ENCODE measurements at regions not wholly inside any gene's neighbourhood (a gene's known extent, or its start where the extent isn't known, plus 50 kb on each side); places are given as distances from the start of the nearest gene placed in this dataset.

DNA sequence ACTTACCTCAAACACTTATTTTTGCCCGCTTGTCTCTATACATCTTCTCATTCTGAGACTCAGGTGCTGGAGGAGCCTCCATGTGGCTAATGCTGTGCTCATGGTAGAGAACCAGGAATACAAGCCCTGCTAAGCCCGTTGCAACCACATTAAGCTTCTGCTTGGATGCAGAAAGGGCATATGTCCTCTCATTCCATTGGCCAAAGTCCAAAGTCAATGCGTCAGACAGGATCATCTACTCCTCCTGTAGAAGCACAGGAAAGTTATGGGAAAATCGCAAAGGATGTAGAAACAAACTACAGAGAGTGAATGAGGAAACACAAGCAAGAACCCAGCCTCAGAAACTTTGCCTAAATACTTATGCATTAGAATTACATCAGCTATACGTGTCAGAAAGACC, 124.5 kb upstream of the AGA start:
- DNase-seq (ENCODE audit: extremely low read depth in 1 of 11, low read depth in 9 of 11, low spot score in 4 of 11) = no peak

DNA sequence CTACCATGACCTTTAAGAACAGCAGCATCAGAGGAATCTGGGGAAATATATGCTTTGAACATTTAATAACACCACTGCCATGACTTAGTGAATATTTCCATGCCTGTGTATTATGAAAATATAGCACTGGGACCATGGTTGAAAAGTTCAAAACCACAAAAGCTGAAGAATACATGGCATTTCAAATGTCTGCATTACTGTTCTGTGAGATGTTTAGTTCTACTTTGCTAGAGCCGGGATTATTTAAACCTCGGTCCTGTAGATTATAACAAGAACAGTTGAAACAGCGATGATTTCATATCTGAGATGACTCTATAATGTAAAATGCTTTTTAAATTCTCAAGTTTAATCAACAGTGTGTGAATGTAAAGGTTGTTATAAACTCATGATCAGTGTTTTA, 126.7 kb upstream of the AGA start:
- no peak for DNase-seq (ENCODE audit: extremely low read depth in 1 of 11, low read depth in 9 of 11, low spot score in 4 of 11)

DNA sequence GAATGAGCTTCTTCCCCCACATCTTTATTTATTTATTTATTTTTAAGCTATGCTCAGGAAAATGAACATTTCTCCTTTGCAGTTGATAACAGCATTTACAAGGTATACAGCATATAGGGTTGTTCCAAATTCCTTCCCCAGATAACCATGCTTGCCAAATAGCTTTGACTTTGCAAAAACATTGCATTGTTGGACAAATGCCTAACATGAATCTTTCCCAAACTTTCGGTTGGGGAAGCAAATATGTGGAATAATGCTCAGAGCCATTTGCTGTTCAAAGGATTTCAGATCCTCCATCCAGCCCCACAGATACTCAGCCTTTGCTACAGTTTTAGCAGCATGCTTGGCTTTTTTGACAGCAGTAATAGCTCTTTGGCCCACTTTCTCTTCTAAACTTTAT, 127.2 kb upstream of the AGA start:
- DNase-seq (ENCODE audit: extremely low read depth in 1 of 11, low read depth in 9 of 11, low spot score in 4 of 11) = no peak

DNA sequence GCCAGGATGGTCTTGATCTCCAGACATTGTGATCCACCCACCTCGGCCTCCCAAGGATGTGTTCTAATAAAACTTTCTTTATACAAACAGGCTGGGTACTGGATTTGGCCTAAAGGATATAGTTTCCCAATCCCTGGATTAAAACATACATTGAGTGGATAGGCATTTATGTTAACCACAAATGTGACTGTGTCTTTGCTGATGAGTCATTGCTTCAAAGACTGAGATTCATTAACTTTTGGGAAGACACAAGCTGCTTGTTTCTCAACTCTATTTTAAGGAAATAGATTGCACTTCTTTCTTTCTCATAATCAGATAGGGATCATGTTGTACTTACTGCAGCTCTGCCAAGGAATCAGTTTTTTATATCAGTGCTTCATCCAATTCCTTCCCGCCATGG, 131.3 kb upstream of the AGA start:
- DNase-seq (ENCODE audit: extremely low read depth in 1 of 11, low read depth in 9 of 11, low spot score in 4 of 11) = no peak

DNA sequence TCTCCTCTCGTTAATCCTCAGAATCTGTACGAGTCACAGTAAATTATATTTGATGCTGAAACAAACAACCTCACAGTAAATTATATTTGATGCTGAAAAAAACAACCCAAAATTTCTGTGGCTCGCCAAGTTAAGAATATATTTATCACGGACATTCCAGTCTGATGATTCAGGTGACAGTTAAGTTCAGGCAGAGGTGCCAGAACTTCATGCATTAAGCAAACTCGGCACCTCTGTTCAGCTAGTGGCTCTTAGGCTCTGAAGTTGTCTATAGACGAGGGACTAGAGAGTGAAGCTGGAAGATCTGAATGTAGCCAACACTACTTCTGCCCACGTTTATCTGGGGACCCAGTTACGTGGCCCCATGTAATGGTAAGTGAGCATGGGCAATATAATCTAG, 132.2 kb upstream of the AGA start:
- no peak for DNase-seq (ENCODE audit: extremely low read depth in 1 of 11, low read depth in 9 of 11, low spot score in 4 of 11)

DNA sequence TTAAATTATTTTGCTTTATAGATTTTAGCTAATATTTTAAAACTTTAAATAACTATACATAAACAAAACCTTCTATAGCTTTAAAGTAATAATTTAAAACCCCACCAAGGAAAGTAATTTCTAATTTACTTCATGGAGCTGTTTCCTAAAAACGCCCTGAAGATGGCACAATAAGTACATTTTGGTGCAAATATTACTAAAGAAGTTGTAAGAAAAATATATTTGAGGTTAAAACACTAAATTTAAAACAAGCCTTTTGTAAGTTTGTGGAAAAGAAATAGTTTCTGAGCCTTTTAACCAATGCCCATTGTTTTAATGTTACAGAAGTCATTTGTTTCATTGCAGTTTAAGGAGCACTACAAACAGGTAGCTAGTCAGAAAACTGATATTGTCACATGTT, 137.4 kb upstream of the AGA start:
- no peak for DNase-seq (ENCODE audit: extremely low read depth in 1 of 11, low read depth in 9 of 11, low spot score in 4 of 11)

DNA sequence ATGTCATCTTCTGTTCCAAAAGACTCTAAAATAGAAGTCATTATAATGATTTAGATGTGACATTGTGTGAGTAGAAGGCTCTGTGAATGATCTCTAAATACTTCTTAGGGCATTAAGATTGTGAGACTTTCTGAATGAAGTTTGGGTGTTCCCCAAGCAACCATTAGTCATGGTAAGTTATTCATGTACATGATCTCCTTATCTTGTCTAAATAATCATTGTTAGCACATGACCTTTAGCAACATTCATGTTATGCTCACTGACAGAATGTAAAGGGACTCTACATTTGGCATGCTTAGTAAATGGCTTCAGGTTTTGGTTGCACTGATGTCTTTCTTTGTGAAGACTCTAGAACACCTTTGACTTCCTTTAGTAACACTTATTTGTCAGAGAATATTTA, 140.8 kb upstream of the AGA start:
- no peak for DNase-seq (ENCODE audit: extremely low read depth in 1 of 11, low read depth in 9 of 11, low spot score in 4 of 11)

DNA sequence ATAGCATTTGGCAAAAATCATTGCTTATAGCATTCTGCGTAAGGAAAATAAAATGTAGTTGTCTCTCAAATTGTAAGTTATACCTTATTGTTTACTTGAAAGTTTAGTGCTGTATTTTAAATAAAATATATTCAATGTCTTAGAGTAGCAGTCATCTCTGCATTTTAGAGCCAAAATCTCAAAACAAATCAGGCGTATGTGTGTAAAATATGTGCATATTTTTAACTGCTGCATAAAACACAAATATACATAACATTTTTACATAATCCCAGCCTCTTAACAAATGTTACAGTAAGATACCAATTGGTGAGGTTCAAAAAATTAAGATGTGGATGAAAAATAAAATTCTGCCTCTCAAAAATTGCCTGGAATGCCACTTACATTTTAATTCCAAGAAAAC, 145.8 kb upstream of the AGA start:
- DNase-seq (ENCODE audit: extremely low read depth in 1 of 11, low read depth in 9 of 11, low spot score in 4 of 11) = no peak

DNA sequence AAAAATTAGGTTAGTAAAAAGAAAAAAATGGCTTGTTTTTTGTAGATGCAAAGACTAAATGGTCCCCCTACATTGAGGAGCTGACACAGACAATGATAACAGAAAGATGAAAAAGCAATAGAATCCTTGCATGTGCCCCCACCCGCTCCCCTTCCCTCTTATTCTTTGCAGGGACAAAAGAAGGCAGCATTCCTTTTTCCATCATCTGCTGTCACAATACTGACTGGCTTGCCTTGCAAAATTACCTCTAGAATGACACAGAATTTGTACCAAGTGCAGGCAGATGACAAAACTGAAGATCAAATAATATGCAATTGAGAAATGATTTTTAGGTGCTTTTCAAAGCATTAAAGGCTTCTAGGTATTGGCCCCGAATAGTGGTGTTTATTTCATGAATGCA, 153.1 kb upstream of the AGA start:
- DNase-seq (ENCODE audit: extremely low read depth in 1 of 11, low read depth in 9 of 11, low spot score in 4 of 11) = no peak

DNA sequence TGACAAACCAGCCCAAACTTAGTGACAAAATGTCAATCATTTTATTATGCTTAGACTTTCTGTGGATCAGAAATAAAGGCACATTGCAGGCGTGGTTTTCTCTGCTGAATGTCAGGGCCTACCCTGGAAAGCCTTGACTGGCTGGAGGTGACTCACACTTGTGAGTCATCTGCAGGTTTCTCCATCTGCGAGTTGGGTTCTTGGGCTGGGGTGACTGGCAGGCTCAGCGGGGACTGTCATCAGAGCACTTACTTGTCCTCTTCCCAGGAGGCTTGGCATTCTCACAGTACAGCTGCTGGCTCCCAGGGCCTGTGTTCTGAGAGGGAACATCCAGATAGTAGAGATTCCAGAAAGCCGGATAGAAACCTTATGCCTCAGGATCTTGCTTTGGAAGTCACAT, 153.8 kb upstream of the AGA start:
- DNase-seq (ENCODE audit: extremely low read depth in 1 of 11, low read depth in 9 of 11, low spot score in 4 of 11) = no peak

DNA sequence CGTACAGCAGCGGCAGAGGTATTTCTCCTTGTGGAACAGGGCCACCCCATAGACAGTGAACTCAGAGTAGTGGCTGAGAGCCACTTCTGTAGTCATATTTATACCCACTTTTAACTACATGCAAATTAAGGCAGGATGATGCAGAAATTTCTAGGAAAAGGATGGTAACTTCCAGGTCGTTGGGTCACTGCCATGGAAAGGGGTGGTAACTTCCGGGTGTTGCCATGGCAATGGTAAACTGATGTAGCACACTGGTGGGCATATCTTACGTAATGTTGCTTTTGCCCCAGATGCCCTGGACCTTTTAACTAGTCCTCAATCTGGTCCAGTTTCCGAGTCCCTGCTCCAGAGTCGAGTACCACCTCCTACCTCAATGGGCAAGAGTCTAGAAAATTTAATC, 154.8 kb upstream of the AGA start:
- no peak for DNase-seq (ENCODE audit: extremely low read depth in 1 of 11, low read depth in 9 of 11, low spot score in 4 of 11)

DNA sequence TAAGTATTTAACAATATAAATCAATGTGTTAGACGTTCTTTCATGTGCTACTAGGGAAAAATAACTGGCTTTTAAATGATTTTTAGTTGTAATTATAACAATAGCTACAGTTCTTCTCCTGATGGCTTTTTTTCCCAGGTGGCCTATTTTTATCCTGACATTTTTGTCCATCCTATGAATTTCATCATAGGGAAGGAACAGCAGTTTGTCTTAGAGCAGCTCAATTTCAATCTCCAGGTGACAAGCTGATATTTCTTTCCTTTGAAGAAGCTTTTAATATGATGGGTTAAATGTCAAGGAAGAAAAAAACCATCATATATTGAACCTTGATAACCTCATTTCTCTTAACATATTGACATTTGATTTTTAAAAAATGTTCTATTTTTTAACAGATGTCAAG, 163.0 kb upstream of the AGA start:
- DNase-seq (ENCODE audit: extremely low read depth in 1 of 11, low read depth in 9 of 11, low spot score in 4 of 11) = no peak

DNA sequence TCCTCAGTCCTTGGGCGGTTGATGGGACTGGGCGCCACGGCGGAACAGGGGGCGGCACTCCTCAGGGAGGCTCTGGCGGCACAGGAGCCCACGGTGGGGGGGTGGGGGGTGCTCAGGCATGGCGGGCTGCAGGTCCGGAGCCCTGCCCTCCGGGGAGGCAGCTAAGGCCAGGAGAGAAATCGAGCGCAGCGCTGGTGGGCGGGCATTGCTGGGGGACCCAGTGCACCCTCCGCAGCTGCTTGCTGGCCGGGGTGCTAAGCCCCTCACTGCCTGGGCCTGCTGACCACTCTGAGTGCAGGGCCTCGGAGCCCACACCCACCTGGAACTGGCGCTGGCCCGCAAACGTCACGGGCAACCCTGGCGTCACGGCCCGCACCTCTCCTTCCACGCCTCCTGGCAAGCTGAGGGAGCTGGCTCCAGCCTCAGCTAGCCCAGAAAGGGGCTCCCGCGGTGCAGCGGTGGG, 164.9 kb upstream of the AGA start:
- no peak for DNase-seq (ENCODE audit: extremely low read depth in 1 of 11, low read depth in 9 of 11, low spot score in 4 of 11)

DNA sequence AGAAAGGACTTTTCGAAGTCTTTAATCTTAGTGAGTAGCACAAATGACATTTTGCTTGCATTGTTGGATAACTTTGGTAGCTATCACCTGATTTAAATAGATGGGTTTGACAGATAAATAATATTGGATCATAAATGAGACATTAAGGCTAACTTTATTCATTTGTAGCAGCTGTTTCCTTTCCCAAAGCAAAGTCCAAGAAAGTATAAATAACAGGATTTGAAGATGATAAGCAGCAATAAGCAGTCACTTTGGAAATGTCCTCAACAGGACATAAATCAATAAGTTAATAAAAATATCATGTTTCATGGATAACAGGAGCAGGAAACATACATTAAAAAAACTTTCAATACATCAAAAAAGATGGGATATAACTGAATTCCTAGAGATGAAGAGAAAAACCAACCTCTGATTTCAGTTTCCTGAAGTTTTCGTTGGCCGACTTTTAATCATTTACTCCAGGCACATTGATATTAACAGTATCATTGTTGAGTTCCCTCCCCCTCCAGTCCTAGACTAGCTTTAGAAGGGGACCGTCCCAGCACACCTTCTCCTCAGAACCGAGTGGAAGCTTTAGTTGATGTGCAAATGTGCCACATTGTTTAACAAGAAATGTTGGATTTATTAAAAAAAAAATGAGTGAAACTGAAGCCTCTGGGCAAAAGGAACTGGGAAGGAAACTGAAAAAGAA, 169.9 kb upstream of the AGA start:
- DNase-seq (ENCODE audit: extremely low read depth in 1 of 11, low read depth in 9 of 11, low spot score in 4 of 11) = no peak

DNA sequence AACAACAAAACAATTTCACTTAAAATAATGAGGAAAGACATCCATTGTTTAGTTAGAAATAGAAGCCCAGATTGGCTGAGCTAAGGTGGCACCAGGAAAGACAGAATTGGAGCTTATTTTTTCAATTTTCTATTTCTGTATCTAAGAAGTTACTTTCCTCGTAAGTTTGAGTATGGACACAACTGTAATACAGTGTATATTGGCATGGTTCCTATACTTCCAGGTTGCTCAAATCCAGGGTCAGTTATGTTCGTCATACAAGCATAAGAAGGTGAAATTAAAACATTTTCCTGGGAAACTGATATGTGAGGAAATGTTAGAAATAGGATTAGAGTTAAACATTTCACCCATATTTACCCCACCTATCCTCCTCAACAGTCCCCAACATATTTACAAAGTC, 170.4 kb upstream of the AGA start:
- no peak for DNase-seq (ENCODE audit: extremely low read depth in 1 of 11, low read depth in 9 of 11, low spot score in 4 of 11)

DNA sequence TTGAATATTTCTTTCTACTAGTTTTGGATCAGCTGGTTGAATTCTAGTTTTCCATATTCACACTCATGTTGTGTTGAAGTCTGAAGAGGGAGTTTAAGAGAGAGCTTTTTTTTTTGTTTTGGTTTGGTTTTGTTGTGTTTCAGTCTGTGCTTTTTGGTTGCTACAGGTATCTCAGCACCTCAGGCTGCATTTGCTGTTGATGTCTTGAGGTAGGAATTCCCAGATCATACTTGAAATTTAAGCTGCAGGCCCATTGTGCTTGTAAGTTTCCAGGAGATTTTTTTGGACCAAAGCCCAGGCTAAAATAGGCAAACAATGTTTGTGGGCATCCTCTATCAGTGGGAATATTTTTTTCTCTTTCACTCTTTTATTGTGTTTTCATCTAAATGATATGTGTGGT, 190.2 kb upstream of the AGA start:
- no peak for DNase-seq (ENCODE audit: extremely low read depth in 1 of 11, low read depth in 9 of 11, low spot score in 4 of 11)

DNA sequence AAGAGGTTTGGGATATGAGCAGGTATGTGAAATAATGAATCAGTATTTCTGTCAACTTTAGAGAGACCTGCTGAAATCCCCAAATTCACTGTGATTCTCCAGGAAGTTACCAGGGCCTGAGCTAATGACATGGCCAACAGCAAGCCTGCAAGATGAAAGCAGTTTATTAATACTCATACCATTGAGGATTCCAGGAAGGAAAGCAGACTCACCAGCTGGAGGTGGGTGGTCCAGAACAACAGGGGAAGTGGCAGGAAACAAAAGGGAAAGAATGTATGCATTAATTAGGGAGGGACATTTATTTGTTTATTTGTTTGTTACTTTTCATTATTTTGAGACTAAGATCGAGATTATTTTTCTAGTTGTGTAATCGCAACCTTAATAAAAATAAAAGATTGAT, 196.6 kb upstream of the AGA start:
- no peak for DNase-seq (ENCODE audit: extremely low read depth in 1 of 11, low read depth in 9 of 11, low spot score in 4 of 11)

DNA sequence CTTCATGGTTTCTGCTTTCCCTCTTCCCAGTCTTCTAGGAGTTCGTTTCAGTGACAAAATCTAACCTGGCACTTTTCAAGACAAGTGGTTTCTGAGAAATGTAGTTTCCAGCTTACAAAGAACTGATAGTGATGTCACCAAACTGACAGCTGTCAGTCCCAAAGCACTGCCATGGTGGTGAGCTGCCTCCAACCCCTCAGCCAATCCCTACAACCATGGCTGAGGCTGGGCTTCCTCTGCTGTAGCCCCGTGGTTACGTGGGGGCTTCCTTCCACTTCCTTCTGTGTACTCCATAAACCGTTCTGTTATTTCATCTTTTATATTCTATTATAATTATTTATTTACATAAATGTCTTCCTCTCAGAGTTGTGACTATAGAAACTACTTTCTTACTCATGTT, 198.6 kb upstream of the AGA start:
- DNase-seq (ENCODE audit: extremely low read depth in 1 of 11, low read depth in 9 of 11, low spot score in 4 of 11) = no peak

DNA sequence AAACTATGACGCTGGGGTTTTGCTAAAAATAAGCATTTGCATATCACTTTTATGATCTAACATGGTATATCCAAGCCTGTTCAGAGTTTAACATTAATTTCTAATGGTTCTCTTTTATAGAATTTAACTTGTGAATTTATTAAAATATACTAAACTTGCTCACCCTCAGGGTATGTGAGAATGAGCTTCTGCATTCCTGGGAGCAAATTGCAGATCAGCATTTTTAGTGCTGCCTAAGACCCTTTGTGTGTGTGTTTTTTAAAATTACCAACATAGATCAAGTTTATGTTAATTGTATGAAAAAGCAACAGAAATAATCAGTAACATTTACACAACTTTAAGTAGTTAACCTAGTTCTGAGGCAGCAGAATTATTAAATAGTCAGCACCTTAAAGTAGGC, 218.0 kb upstream of the AGA start:
- DNase-seq (ENCODE audit: extremely low read depth in 1 of 11, low read depth in 9 of 11, low spot score in 4 of 11) = no peak

DNA sequence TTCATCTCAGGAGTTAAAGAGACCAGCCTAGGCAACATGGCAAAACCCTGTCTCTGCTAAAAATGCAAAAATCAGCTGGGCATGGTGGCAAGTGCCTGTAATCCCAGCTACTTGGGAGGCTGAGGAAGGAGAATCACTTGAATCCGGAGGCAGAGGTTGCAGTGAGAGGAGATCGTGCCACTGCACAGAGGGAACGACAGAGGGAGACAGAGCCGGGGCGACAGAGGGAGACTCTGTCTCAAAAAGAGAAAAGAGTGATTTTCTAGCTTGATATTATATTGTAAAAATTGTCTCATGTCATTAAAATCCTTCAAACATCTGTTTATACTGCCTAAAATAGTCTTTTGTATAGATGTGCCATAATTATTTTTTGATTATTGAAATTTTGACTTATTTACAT, 225.4 kb upstream of the AGA start:
- DNase-seq (ENCODE audit: extremely low read depth in 1 of 11, low read depth in 9 of 11, low spot score in 4 of 11) = no peak

DNA sequence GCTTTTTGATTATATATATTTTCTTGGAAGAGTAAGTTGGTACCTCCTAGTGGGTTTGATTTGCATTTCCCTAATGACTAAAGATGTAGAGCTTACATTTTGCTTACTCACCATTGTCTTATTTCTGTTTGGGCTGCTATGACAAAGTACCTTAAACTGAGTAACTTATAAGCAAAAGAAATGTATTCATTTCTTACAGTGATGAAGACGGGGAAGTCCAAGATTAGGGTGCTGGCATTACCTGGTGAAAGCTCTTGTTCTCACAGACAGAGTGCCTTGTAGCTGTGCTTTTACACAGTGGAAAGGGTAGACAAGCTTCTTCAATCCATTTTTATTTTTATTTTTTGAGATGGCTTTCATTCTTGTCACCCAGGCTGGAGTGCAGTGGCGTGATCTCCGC, 229.2 kb upstream of the AGA start:
- no peak for DNase-seq (ENCODE audit: extremely low read depth in 1 of 11, low read depth in 9 of 11, low spot score in 4 of 11)

DNA sequence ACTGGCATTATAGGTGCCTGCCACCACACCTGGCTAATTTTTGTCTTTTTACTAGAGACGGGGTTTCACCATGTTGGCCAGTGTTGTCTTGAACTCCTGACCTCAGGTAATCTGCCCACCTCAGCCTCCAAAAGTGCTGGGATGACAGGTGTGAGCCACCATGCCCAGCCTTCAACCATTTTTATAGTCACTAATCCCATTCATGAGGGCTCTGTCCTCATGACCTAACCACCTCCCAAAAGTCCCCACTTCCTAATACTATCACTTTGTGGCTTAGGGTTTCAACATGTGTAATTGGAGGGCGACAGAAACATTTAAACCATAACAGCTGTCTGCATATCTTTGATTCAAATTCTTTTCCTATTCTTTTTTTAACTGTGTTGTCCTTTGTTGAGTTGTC, 229.6 kb upstream of the AGA start:
- DNase-seq (ENCODE audit: extremely low read depth in 1 of 11, low read depth in 9 of 11, low spot score in 4 of 11) = no peak
